H1 (cell line): ENCODE measurements at regions not wholly inside any gene's neighbourhood (a gene's known extent, or its start where the extent isn't known, plus 50 kb on each side); places are given as distances from the start of the nearest gene placed in this dataset.

Source experiments
- EP300 ChIP-seq, 2 experiments: IDR thresholded peaks; 1 replicate in 1 of 2; 2 replicates in 1 of 2; pipeline ENCODE4 v1.6.1; 2011 to 2012; ENCODE audit warnings: low read depth in 2 of 2, low read length in 2 of 2, mild to moderate bottlenecking in 2 of 2, borderline replicate concordance in 1 of 2, inconsistent platforms in 1 of 2, moderate library complexity in 1 of 2
- GABPA ChIP-seq: IDR thresholded peaks from 2 replicates; pipeline ENCODE4 v1.6.1; 2011; ENCODE audit warnings: mild to moderate bottlenecking, low read length, moderate library complexity, borderline replicate concordance; ENCODE audit not compliant: insufficient read depth

GRCh38 chr5:5089895-5090649, 50.1 kb upstream of the ADAMTS16 start (continued):
- TF ChIP-seq GABPA: no peak
- no peak for TF ChIP-seq EP300 (IDR thresholded peaks at IDR 0.05; ENCODE audit: borderline replicate concordance in 1 of 2, low read depth in 2 of 2, low read length in 2 of 2)
